Renal cortical epithelial cell (primary cell): ENCODE measurements at regions not wholly inside any gene's neighbourhood (a gene's known extent, or its start where the extent isn't known, plus 50 kb on each side); places are given as distances from the start of the nearest gene placed in this dataset.
"Not testable (repeated sequence)": the region's sequence is repeated elsewhere in the genome, so short reads cannot be mapped to it uniquely, and the experiment has no call there.

Experiments used
- DNase-seq: peaks from one replicate; pipeline ENCODE4 v3.0.0-alpha.2; 2011; ENCODE audit warnings: low read depth

DNA sequence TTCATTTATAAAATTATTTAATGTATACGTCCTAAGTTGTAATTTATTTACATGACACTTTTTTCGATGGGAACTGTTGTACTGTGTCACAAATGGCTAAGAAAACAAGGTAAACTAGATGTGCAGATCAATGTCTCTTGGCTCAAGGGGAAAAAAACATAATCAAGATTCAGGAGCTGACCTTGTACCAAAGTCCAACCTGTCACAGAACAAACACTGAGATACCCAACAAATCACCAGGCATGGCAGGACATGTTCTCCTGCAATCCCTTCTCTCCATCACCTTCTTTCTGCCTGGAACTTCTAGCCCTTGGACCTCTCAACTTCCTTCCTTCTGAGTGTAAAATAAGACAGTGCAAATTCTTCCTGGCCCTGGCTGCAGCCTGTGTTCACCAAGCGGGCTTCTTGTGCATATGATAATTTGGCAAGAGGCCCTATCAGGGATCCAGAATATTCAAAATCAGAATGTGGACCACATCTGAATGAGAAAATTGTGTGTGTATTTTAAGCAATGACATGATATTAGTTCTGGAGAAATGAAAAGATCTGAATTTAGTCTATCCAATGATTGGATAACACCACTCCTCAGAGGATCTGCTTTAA is 445.9 kb downstream of the ZNF536 start:
- DNase-seq, result no peak

DNA sequence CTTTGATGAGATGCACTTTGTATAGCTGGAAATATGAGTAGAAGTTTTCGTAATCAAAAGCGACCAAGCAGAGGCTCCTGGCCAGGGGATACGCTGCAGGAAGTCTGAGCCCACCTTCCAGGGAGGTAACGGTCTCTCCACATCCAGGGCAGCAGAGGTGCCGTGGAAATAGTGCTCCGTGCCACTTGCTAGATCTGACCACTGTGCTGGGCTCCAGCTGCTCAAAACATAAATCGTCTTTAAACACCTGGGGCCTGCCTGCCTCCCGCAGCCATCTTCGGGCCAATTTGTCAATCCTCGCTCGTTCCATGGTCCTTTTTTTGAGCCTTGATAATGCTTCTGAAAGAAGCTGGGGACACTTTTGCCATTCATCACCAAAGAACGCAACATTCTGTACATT is 445.0 kb downstream of the ZNF536 start:
- no peak for DNase-seq

DNA sequence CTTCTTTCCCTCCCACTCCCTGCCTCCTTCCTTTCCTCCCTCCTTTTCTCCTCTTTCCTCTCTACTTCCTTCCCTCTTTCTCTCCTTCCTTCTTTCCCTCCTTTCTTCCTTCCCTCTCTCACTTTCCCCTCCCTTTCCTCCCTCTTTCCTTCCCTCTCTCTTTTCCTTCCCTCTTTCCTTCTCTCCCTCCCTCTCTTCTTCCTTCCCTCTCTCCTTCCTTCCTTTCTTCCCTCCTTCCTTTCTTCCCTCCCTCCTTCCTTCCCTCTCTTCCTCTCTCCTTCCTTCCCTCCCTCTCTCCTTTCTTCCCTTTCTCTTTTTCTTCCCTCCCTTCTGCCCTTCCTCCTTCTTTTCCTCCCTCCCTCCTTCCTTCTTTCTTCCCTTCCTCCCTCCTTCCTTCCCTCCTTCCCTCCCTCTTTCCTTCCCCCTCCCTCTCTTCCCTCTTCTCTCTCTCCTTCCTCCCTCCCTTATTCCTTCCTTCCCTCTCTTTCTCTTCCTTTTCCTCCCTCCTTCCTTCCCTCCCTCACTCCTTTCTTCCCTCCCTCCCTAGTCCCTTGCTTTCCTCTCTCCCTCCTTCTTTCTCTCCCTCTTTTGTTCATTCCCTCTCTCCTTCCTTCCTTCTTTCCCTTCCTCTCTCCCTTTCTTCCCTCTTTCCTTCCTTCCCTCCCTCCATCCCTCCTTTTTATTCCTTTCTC is 443.9 kb downstream of the ZNF536 start:
- no peak for DNase-seq

DNA sequence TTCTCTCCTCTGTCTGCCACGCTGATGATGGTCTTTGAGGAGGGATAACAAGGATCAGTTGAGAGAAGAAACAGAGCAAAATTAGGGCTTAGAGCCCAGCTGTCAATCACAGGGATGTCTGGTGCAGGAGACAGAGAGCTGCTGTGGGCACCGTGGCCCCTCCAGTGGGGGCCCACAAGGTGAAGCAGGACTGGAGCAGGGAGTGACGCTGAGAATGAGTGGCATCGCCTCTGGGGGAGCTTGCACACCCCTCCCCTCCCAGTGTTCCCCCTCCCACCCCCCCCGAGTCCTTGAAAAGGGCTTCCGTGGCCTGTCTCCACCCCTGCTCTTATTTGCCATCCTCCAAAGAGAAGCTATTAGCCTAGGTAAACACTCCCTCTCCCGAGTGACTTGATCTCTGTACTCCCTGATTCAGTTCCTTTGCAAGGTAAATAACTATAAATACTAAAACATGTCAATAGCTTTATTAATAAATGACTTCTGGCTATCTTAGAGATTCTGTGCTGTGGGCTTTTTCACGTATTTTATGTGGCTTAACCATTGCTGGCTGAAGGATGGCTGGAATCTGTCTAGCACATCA is 440.0 kb downstream of the ZNF536 start:
- DNase-seq, result no peak

DNA sequence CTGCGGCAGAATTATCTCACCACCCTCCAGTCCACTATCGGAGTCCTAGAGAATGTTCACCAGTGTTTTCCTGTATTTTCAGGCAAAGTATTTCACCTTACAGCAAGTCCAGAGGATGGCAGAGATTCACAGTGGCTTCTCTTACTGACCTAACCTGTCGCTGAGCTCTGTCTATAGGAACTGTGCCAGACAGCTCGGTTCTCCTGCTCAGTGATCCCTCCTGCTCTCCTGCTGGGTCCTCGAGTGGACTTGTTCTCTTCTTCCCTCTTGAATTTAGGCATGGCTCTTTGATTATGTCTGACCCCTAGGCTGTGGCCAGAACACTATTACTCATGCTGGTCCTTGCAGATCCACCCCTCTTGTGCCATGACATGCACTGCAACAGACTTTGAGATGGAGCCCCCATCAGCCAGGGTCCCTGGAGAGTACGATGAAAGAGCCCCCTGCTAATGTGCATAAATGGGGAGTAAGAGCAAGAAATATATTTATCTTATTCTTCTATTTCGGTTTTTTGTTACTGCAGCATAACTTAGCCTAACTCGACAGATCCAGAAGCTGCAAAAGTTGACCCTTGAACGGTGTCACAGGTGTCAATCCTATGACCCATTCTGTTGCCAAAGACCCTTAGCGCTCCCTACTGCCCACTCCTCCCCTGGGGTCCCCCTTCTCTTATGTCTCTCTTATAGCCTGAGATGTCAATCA is 439.4 kb downstream of the ZNF536 start:
- no peak for DNase-seq

DNA sequence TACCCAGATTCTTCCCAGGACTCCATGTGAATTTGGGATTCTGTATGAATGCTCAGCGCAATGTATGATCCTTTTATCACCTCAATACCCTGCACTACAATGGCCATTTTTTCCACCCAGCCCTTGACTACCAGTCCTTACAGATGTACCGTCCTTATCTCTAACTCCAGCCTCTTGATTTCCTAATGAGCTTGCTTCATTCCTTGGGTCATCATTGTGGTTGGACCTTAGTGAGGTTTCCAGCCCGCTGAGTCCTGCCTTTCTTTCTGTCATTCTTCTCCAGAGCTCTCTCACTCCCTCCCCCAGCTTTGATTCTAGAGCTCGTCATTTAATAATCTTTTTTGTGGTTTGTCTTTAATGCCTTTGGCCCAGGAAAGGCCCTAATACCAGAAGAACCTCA is 438.5 kb downstream of the ZNF536 start:
- DNase-seq, result no peak

DNA sequence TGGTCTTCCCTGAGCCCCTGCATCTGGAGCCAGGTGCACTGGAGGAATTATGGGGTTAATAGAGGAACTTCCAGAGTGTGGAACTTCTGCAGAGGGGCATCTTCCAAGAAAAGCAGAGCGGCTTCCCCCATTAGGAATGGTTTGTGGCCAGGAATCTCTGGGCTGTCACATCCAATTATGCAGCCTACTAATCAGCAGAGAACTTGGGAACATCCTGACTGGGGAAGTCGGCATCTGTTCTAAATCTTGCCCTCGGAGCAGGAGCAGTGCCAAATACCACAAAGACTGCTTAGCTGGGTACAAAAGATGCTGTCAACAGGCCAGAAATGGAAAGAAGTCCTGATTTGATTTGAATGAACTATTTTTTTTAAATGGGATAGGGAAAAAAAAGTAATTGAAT is 435.1 kb downstream of the ZNF536 start:
- DNase-seq, result no peak

DNA sequence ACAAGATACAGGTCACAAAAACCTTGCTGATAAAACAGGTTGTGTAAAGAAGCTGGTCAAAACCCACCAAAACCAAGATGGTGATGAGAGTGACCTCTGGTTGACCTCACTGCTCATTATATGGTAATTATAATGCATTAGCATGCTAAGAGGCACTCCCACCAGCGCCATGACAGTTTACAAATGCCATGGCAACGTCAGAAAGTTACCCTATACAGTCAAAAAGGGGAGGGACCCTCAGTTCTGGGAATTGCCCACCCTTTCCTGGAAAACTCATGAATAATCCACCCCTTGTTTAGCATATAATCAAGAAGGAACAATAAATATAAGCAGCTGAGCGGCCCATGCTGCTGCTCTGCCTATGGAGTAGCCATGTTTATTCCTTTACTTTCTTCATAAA is 434.1 kb downstream of the ZNF536 start:
- no peak for DNase-seq

DNA sequence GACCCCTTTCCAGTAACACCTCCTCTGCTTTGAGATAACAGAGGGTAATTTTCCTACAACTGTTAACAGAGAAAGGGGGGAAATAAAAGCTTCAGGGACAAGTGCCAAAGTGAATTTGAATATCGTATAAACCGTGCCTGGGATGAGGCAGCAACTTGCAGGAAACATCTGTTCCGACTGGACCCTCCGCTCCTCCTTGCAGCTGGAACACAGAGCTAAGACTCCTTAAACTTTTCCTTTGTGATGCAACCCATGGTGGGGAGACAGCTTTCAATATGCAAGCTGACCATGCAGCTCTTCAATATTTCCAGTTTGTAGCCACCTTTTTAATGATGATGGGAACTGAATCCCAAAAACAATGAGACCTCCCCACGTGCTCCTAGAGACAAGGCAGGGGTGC is 432.6 kb downstream of the ZNF536 start:
- DNase-seq, result no peak

DNA sequence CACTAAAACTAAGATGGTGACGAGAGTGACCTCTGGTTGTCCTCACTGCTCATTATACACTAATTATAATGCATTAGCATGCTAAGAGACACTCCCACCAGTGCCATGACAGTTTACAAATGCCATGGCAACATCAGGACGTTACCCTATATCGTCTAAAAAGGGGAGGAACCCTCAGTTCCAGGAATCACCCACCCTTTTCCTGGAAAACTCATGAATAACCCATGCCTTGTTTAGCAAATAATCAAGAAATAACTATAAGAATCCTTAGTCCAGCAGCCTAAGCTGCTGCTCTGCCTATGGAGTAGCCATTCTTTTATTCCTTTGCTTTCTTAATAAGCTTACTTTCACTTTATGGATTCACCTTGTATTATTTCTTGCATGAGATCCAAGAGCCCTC is 432.1 kb downstream of the ZNF536 start:
- not testable (repeated sequence) for DNase-seq

DNA sequence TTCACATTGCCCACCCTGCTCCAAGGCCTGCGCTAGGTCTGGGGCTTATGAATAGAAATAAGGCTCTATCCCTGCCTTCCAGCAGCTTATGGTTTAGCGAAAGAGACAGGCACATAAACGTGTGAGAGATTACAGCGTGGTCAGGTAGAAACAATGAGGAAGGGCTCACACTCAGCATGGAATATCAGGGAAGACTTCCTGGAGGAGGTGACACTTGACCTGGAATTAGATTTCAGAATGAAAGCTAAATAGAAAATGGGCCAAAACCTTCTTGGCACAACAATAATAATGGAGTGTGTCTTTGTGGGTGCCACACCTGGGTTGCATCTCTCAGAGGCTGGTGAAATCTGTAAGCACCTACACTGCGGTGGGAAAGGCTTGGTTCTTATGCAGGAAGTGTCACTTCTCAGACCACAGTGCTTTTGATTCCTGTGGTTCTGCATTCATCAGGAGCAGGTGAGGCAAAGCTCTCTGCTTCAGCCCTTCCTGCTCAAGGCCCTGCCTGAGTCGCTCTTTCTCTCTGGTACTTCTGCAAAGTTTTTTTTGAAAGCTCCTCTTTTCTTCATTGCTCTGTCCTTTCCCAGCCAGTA is 430.3 kb downstream of the ZNF536 start:
- DNase-seq, result no peak

DNA sequence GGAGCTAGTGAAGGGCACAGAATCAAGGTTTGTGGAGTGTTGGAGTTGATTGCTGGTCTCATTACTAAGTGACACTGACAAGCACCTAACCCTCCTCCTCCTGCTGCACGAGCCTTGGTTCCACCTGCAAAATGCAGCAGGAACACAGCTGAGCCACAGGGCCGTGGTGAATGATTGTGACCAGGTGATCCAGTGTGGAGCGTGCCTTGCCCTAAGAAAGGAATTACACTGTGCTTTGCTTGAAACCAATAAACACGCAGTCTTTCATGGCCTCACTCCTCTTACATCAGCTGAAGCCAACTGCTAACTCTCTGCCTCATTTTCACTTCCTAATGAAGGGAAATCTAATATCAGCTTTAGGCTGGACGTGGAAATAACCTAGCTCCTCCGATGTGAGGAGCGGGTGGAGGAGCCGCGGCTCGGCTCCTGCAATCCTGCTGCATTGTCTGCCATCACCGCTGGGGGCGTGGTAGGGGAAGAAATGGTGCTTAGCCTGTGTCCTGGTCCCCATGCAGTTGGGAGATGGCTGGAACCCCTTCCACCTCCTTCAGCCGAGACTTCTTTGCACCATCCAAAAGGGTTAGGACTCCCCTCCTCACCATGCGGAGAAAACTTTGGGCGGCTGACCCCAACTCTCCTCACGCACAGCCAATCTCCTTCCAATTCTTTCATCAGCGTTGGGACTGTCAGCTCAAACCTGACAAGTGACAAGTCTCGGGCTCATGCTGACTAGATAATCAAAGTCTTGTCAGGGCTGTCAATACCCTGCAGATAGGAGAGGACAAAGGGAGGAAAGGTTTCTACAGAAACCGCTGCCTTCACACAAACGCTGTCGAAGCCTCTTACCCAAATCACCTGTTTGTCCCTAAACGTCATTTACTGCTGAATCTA is 427.9 kb downstream of the ZNF536 start:
- DNase-seq, result no peak

DNA sequence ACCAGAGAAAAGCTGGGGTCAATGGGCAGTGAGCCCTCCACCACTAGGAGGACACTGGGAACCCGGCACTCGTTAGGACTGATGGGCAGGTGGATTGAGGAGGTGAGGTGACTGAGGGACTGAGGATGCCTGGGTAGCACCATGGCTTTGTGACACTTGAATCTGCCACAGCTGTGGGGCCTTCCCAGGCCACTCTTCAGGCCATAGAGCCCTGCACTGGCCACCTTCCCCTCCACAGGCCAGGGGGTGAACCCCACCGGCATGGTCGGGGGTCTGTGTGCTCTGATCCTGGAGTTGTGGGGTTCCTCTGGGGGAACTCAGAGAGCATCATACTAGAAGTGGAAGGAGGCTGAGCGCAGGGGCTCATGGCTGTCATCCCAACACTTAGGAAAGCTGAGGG is 423.5 kb downstream of the ZNF536 start:
- no peak for DNase-seq

DNA sequence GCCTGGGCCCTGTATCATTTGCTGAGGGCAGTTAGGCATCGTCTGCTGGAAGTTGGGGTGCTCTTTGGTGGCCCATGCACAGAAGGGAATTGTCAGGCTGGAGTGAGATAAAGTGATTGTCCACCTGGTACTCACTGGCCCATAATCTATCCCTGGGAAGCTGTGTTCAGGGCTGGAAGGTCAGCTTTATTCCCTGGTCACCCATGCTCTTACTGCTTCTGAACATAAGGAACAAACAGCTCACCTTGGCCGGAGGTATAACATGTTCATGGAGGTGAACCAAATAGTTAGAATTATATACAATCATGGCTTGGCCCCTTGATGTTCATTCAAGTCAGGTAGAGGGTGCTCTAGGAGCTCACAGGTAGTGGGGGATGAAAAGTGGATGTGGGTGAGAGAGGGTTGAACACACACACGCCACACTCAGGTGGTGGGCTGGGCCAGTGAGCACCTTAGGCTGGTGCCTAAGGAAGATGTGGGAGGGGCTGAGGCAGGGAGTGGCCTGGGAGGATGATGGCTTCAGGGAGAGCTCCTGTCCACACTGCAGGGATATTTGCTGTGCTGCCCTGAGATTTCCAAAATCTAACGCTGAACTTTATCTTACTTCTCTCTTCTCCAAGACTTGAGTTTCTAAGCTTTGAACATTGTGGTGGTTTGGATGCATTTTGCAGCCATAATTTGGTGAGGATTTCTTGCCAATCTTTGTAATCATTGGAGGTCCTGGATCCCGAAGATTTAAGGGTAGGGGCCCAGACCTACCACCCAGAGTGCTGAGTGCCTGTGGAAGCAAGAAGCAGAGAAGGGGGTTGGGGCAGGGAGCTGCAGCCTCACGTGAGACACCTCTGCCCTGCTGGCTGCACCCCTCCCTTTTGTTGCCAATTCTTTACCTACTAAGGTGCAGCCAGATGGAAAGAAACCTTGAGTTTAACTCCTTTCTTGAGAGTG is 420.6 kb downstream of the ZNF536 start:
- no peak for DNase-seq

DNA sequence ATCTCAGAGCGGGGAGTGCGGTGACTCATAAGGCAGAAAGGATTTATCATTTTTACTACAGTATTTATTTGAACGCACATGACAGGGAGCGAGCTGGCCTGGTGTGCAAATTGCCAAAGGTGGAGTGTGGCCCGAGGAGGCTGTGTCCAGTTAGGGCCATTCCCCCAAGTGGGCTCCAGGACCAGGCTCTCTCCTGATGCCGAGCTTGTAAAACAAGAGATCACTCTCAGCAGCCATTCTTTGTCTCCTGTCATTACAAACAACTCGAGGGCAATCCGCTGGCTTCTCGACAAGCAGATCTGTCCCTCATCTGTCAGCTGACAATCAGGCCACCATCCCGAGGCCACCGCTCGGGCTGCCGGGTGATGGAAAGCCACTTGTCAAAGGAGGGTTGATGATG is 418.9 kb downstream of the ZNF536 start:
- no peak for DNase-seq

DNA sequence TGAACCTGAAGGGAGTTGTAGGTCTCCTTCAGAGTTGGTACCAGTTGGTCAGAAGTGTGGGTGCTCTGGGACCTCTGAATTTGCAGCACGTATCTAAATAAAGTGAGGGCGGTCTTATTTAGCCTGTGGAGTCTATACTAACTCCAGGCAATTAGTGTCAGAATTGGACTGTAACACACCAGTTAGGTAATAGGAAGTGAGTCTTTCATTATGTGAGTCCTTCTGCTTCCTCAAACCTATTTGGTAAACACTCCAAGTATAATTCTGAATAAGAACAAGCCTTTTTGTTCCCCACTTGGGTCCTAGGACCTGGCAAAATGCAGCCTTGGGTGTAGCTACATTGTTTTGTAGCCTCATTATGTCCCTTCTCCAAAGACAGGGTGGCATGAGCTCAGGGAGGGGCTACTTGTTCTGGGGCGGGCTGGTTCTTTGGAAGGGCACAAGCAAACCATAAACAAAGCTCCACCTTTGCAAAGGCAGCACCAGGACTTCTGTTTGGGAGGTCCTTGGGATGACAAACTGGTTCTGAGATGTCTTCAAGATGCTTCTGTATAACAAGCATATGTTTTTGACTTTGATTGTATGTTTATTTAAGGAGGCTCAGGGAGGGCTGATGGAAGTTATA is 418.0 kb downstream of the ZNF536 start:
- no peak for DNase-seq

DNA sequence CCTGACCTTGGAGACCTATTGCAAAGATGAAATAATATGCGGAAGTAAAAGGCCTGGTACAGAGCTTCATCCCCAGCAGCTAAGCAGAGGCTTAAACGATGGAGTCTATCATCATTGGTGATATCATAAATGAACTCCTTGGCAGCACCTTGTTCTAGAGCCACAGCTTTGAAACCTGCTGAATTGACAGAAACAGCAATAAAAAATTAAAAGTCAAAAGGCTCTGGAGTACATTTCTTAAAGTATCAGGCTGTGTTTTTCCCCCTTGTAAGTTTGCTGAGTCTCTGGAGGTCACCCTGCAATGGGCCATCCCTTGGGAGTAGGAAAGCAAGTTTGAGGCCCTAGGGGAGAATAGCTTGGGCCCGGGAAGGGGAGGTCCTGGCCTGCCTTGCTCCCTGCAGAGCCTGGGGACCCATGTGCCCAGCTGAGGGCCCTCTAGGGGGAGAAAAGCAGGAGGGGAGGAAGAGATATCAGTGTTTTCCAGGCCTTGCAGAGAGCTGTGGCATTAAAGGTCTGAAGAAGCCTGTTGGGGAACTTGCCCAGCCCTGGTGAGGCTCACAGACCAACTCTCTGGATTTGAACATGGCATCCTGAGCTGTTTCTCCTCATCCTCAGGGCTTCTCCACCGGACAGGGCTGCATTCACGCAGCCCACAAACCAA is 416.1 kb downstream of the ZNF536 start:
- no peak for DNase-seq

DNA sequence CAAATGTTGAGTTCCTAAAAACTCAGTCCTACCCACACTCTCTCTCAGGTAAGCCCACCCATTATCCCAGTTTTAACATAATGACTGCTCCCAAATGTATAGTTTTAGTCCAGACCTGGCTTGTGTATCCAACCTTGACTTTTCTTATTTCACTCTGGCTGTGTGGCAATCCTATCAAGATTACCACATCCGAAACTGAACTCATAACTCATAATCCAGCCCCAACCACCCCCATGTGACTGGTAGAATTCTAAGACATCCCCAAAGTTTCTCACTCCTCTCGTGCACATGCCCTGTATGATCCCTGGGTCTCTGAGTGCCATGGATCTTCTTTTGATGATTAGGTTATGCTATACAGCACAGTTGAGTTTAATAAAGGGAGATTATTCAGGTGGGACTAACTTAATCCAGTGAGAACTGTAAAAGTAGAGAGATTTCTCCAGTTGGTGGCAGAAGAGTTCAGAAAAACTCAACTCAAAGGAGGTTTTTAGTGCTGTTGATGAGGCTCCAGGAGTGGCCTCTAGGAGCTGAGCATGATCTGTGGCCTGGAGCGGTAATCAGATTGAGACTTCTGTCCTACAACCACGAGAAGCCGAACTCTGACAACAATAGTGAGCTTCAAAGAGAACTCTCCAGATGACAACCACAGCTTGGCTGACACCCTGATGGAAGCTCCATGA is 413.4 kb downstream of the ZNF536 start:
- DNase-seq, result no peak
